HG02642 (cell line): ENCODE measurements at regions not wholly inside any gene's neighbourhood (a gene's known extent, or its start where the extent isn't known, plus 50 kb on each side); places are given as distances from the start of the nearest gene placed in this dataset.

Experiments used
- ATAC-seq: cut with Tn5 transposase; IDR thresholded peaks from one replicate; pipeline ENCODE4 v1.9.1; 2021; ENCODE audit warnings: mild to moderate bottlenecking; ENCODE audit not compliant: unreplicated experiment, poor library complexity

DNA sequence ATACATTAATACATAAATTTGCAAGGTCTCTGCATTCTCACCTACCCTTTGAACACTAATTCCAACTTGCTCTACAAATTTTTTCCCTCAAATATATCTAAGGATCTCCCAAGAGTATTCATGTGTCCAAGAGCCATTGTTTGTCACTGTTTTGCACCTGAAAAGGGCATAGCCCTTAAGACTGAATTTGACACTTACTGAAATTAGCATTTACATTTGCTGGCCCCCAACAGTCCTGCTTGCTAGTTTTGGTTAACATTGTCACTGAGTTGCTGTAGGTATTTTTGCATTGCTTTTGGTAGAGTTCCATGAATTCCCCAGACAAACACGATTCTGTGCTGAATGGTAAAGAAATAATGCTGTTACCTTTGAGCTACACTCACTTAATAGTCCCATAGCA, 57.3 kb downstream of the KCNA4 start:
- ATAC-seq, result no peak

- ATAC-seq, result no peak
Observed at GRCh38 chr11:29957431-29957830, 59.4 kb downstream of the KCNA4 start.

GRCh38 chr11:29956076-29956556, 60.7 kb downstream of the KCNA4 start:
- ATAC-seq, result no peak

DNA sequence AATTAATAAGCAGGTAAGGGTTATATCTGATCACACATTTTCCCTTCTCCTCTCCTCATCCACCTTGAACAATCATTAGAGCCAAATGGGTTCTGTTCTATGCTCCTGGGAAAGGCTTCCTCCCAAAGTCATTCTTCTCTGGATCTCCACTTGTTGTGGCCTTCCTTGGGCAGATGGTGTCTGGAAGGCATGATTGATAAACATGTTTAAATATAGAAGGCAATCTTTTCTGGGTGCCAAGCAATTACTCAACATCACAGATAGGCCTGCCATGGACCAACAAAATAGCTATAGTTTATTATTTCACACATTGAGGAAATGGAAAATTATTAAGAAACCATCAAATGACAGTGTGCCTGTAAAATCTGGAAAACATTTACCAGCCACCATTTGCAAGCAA, 73.5 kb downstream of the KCNA4 start:
- ATAC-seq, result no peak

GRCh38 chr11:29937526-29937925, 79.3 kb downstream of the KCNA4 start:
- no peak for ATAC-seq

DNA sequence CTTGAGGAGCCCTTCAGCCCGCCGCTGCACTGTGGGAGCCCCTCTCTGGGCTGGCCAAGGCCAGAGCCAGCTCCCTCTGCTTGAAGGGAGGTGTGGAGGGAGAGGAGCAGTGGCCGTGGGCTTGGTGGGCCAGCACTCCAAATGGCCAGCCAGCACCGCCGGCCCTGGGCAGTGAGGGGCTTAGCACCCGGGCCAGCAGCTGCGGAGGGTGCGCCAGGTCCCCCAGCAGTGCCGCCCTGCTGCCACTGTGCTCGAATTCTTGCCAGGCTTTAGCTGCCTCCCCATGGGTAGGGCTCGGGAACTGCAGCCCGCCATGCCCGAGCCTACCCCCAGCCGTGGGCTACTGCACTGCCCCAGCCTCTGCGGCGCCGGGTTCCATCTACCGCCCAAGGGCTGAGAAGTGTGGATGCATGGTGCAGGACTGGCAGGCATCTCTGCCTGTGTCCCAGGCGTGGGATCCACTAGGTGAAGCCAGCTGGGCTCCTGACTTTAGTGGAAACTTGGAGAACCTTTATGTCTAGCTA, 82.7 kb downstream of the KCNA4 start:
- no peak for ATAC-seq

GRCh38 chr11:29916040-29916439, 100.8 kb downstream of the KCNA4 start:
- no peak for ATAC-seq

GRCh38 chr11:29914203-29914930, 102.5 kb downstream of the KCNA4 start:
- ATAC-seq, result no peak

DNA sequence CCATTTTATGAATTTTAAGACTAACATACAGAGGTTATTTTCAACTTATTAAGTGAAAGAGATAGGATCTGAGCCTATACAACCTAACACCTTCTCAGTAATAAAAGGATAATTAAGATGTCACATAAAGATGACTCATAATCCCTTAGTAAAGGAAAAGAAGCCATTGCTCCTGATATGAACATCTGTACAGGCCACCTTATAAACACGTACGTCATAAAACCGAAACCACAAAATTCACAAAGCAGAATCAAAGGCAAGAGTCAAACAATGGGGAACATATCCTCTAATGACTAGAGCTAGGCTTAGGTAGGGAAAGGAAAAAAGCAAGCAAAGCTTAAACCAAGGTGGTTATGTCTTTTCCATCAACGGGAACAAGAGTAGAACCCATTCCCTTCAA, 103.5 kb downstream of the KCNA4 start:
- ATAC-seq, result no peak

- no peak for ATAC-seq
Observed at GRCh38 chr11:29900382-29900781, 116.4 kb downstream of the KCNA4 start.

DNA sequence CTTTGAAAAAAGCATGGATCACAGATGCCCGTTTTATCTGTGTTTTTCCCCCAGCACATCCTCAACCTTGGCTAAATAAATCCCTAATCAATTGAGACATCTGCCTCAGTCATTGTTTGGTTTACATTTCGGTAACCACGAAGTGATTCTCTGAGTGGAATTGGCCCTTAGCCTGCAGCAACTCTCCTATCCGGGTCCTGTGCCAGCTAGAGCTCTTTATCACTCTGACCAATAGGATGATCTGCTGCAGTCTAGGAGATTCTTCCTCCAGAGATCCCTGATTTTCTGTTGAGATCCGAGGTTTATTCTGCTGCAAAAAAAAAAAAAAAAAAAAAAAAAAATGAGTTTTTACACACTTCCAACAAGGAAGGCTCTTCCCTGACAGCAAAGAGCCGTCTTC, 137.3 kb downstream of the KCNA4 start:
- ATAC-seq, result no peak

- no peak for ATAC-seq
Observed at GRCh38 chr11:29876192-29876591, 140.6 kb downstream of the KCNA4 start.

GRCh38 chr11:29847219-29847618, 169.6 kb downstream of the KCNA4 start:
- ATAC-seq, result no peak

GRCh38 chr11:29844701-29845379, 172.0 kb downstream of the KCNA4 start:
- no peak for ATAC-seq

DNA sequence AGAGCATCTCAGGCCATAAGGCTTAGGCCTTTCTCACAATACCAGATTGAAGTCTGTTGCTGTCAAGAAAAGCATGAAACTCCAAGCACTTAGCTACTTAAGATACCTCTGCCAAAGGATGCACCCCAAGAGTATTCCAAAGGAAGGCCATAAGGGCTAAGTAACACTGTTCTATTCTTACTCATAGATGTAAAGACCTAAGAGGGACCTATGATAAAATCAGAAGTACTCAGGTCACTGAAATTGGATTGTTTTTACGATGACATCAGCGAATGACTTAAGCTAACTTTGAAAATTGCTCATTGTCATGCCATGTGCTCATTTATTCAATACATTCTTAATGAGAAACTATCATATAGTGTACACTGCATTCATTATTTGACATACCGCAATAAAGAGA, 172.8 kb downstream of the KCNA4 start:
- ATAC-seq, result no peak

GRCh38 chr11:29842061-29842460, 174.8 kb downstream of the KCNA4 start:
- ATAC-seq, result no peak

DNA sequence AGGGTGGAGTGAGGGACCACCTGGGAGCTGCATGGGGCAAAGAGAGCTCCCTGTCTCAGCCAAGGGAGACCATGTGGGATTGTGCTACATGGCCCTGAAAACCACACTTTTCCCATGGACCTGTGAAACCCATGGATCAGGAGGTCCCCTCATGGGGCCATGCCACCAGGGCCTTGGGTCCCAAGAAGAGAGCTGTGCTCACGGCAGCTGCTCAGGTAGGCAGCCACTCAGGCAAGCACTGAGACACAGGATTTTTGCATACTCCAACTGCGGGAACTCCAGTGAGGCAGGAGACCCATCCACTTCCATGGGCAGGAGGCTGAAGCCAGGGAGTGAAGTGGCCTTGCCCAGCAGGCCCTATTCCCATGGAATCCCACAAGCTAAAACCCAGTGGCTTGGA, 190.0 kb downstream of the KCNA4 start:
- no peak for ATAC-seq

- no peak for ATAC-seq
Observed at GRCh38 chr11:29816359-29816758, 200.5 kb downstream of the KCNA4 start.

DNA sequence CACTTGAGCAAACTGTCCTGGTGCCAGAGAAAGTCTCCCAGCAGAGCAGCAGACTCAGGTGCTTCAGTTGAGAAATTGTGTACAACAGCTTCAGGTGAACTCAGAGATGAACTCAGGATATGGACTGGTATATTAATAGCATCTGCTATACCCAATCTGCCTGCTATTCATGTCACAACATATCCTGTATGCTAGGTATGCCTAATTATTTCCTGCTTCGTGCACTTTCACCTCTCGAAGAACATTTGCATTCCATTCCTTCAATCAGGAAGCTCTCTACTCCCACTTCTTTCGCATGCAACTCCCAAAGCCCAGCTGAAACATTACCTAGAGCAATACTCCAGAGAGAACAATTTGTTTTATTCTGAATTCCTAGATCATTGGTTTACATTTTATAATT, 207.7 kb downstream of the KCNA4 start:
- ATAC-seq, result no peak

- ATAC-seq, result no peak
Observed at GRCh38 chr11:29802522-29802921, 214.3 kb downstream of the KCNA4 start.

DNA sequence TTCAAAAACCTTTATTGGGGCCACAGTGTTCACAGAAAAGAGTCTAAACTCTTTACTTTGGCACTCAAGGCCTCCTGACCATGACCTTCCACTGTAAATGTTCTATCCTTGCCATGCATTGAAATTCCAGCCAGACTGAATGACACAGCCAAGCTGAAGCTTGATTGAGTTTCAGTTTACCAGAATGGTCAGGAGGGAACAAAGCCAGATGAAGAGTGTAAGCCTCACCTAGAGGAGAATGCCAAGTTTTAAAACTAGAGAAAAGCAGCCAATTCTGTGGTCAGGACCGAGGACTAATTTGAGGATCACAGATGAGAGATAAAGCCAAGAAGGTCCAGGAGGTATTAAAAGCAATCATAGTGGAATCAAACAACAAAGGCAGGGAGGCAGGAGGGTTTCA, 215.3 kb downstream of the KCNA4 start:
- no peak for ATAC-seq

GRCh38 chr11:29786092-29786491, 230.7 kb downstream of the KCNA4 start:
- ATAC-seq, result no peak
